22Rv1 (cell line): ENCODE measurements at regions not wholly inside any gene's neighbourhood (a gene's known extent, or its start where the extent isn't known, plus 50 kb on each side); places are given as distances from the start of the nearest gene placed in this dataset.
"Not testable (repeated sequence)": the region's sequence is repeated elsewhere in the genome, so short reads cannot be mapped to it uniquely, and the experiment has no call there.

Source experiments
- H3K27ac ChIP-seq: fragments of 450-650 bp; 2 replicates; pipeline ENCODE4 v1.5.1; 2017
- CTCF ChIP-seq: fragments of 450-650 bp; IDR thresholded peaks from 2 replicates; pipeline ENCODE4 v1.5.1; 2017; ENCODE audit warnings: mild to moderate bottlenecking
- ZFX ChIP-seq: fragments of 450-650 bp; IDR thresholded peaks from 2 replicates; pipeline ENCODE4 v1.6.1; 2017; ENCODE audit warnings: antibody characterized with exemption, borderline replicate concordance

- H3K27ac ChIP-seq: no peak overlapping the region
- no peak for TF ChIP-seq CTCF
- TF ChIP-seq ZFX: no peak
Measured at GRCh38 chr3:11913316-11913715, 66.6 kb upstream of the TAMM41 start.

- TF ChIP-seq ZFX: no peak
- no peak for TF ChIP-seq CTCF
- no peak overlapping the region for H3K27ac ChIP-seq
Measured at GRCh38 chr3:11914041-11914440, 67.4 kb upstream of the TAMM41 start.

GRCh38 chr3:11914651-11915050 lies 68.0 kb upstream of the TAMM41 start:
- TF ChIP-seq CTCF (no peak), ZFX (no peak)
- no peak overlapping the region for H3K27ac ChIP-seq

- H3K27ac ChIP-seq: no peak overlapping the region
- no peak for TF ChIP-seq ZFX
- TF ChIP-seq CTCF: no peak
Measured at GRCh38 chr3:11915621-11916424, 69.1 kb upstream of the TAMM41 start.

GRCh38 chr3:11916425-11916762 lies 69.7 kb upstream of the TAMM41 start:
- not testable (repeated sequence) for H3K27ac ChIP-seq

GRCh38 chr3:11917051-11917450 lies 70.4 kb upstream of the TAMM41 start:
- H3K27ac ChIP-seq: no peak overlapping the region
- no peak for TF ChIP-seq ZFX
- no peak for TF ChIP-seq CTCF

- TF ChIP-seq CTCF (no peak), ZFX (no peak)
- H3K27ac ChIP-seq: no peak overlapping the region
Measured at GRCh38 chr3:11919390-11919789, 72.7 kb upstream of the TAMM41 start.

GRCh38 chr3:11924518-11924917 lies 77.8 kb upstream of the TAMM41 start:
- H3K27ac ChIP-seq: no peak overlapping the region
- TF ChIP-seq CTCF (no peak), ZFX (no peak)
